GM21528 (cell line): ENCODE measurements at regions not wholly inside any gene's neighbourhood (a gene's known extent, or its start where the extent isn't known, plus 50 kb on each side); places are given as distances from the start of the nearest gene placed in this dataset.

Source experiments
- ATAC-seq: cut with Tn5 transposase; IDR thresholded peaks from one replicate; pipeline ENCODE4 v1.9.1; 2021; ENCODE audit warnings: mild to moderate bottlenecking, moderate library complexity; ENCODE audit not compliant: unreplicated experiment, low FRiP score

GRCh38 chr7:41117431-41117830, 585.5 kb downstream of the INHBA start:
- no peak for ATAC-seq

- no peak for ATAC-seq
Observed at GRCh38 chr7:41116817-41117216, 586.1 kb downstream of the INHBA start.

GRCh38 chr7:41116337-41116736, 586.6 kb downstream of the INHBA start:
- ATAC-seq = no peak

- ATAC-seq = no peak
Observed at GRCh38 chr7:41114691-41115090, 588.2 kb downstream of the INHBA start.

- no peak for ATAC-seq
Observed at GRCh38 chr7:41114131-41114530, 588.8 kb downstream of the INHBA start.

- ATAC-seq = no peak
Observed at GRCh38 chr7:41113719-41114118, 589.2 kb downstream of the INHBA start.

GRCh38 chr7:41110186-41110585, 592.7 kb downstream of the INHBA start:
- ATAC-seq = no peak

- no peak for ATAC-seq
Observed at GRCh38 chr7:41108821-41109220, 594.1 kb downstream of the INHBA start.

- no peak for ATAC-seq
Observed at GRCh38 chr7:41107938-41108448, 594.9 kb downstream of the INHBA start.

- ATAC-seq = no peak
Observed at GRCh38 chr7:41107330-41107937, 595.5 kb downstream of the INHBA start.

- no peak for ATAC-seq
Observed at GRCh38 chr7:41104631-41105030, 598.3 kb downstream of the INHBA start.

- no peak for ATAC-seq
Observed at GRCh38 chr7:41103331-41103730, 599.6 kb downstream of the INHBA start.

GRCh38 chr7:41098846-41099245, 604.0 kb downstream of the INHBA start:
- no peak for ATAC-seq

- no peak for ATAC-seq
Observed at GRCh38 chr7:41098402-41098801, 604.5 kb downstream of the INHBA start.

- no peak for ATAC-seq
Observed at GRCh38 chr7:41097501-41097900, 605.4 kb downstream of the INHBA start.

- no peak for ATAC-seq
Observed at GRCh38 chr7:41096917-41097316, 606.0 kb downstream of the INHBA start.

GRCh38 chr7:41093141-41093540, 609.7 kb downstream of the INHBA start:
- no peak for ATAC-seq

- no peak for ATAC-seq
Observed at GRCh38 chr7:41085244-41085643, 617.6 kb downstream of the INHBA start.

GRCh38 chr7:41084381-41084780, 618.5 kb downstream of the INHBA start:
- ATAC-seq = no peak

GRCh38 chr7:41069635-41070034, 633.3 kb downstream of the INHBA start:
- ATAC-seq = no peak

- ATAC-seq = no peak
Observed at GRCh38 chr7:41067576-41067975, 635.3 kb downstream of the INHBA start.

GRCh38 chr7:41065663-41066062, 637.2 kb downstream of the INHBA start:
- no peak for ATAC-seq

GRCh38 chr7:41063116-41063515, 639.8 kb downstream of the INHBA start:
- ATAC-seq = no peak
